Activated naive CD4-positive, alpha-beta T cell treated with anti-CD3 and anti-CD28 coated beads, Interleukin-2, amount 10 ng/mL, durations not matched to agents 7 days and 5 days (primary cell): ENCODE measurements at regions not wholly inside any gene's neighbourhood (a gene's known extent, or its start where the extent isn't known, plus 50 kb on each side); places are given as distances from the start of the nearest gene placed in this dataset.

Source experiments
- CTCF ChIA-PET: fragments of 350-600 bp; sonication (Branson Sonifier 250); formaldehyde crosslinking; loops from one replicate; lab custom pipeline; 2021; ENCODE audit warnings: antibody characterized with exemption; lab: Charles Lee
- DNase-seq: peaks from one replicate; pipeline ENCODE4 v3.0.0-alpha.2; 2020
- H3K27ac Mint-ChIP-seq: one replicate; pipeline ENCODE4 v1.8.0; 2021; ENCODE audit warnings: mild to moderate bottlenecking, moderate library complexity, mixed read lengths
- H3K27me3 Mint-ChIP-seq: one replicate; pipeline ENCODE4 v1.8.0; 2021; ENCODE audit warnings: mild to moderate bottlenecking, mixed read lengths
- H3K36me3 Mint-ChIP-seq: one replicate; pipeline ENCODE4 v1.8.0; 2021; ENCODE audit warnings: mixed read lengths
- H3K4me1 Mint-ChIP-seq: one replicate; pipeline ENCODE4 v1.8.0; 2021; ENCODE audit warnings: mixed read lengths
- H3K4me3 Mint-ChIP-seq: one replicate; pipeline ENCODE4 v1.8.0; 2021; ENCODE audit warnings: mild to moderate bottlenecking, moderate library complexity, mixed read lengths
- H3K9me3 Mint-ChIP-seq: one replicate; pipeline ENCODE4 v1.8.0; 2021; ENCODE audit warnings: mixed read lengths

- Mint-ChIP-seq H3K27ac (no peak overlapping the region), H3K27me3 (peaks cover 8% of the 10 kb centered on the region), H3K4me1 (no peaks in the 10 kb centered on the region), H3K4me3 (no peak overlapping the region), H3K36me3 (no peaks in the 10 kb centered on the region), H3K9me3 (no peaks in the 10 kb centered on the region)
- no peak for DNase-seq
- CTCF ChIA-PET, result no interaction called here
These were observed 141.8 kb upstream of the RASSF8 start for GRCh38 chr12:25816637-25817036.

- H3K4me3 Mint-ChIP-seq, result no peak overlapping the region
- CTCF ChIA-PET, result no interaction called here
- no peaks in the 10 kb centered on the region for H3K4me1 Mint-ChIP-seq
- H3K36me3 Mint-ChIP-seq, result no peaks in the 10 kb centered on the region
- no peak overlapping the region for H3K27ac Mint-ChIP-seq
- peaks cover 8% of the 10 kb centered on the region for H3K27me3 Mint-ChIP-seq
- no peaks in the 10 kb centered on the region for H3K9me3 Mint-ChIP-seq
- no peak for DNase-seq
These were observed 141.3 kb upstream of the RASSF8 start for GRCh38 chr12:25817166-25817565.

GRCh38 chr12:25818596-25819390, 139.7 kb upstream of the RASSF8 start:
- no peak for DNase-seq
- H3K27me3 Mint-ChIP-seq, result peaks cover 8% of the 10 kb centered on the region
- H3K27ac Mint-ChIP-seq, result no peak overlapping the region
- H3K9me3 Mint-ChIP-seq, result no peaks in the 10 kb centered on the region
- H3K4me1 Mint-ChIP-seq, result no peaks in the 10 kb centered on the region
- no peaks in the 10 kb centered on the region for H3K36me3 Mint-ChIP-seq
- CTCF ChIA-PET, result no interaction called here
- H3K4me3 Mint-ChIP-seq, result no peak overlapping the region

GRCh38 chr12:25819691-25820090, 138.8 kb upstream of the RASSF8 start:
- Mint-ChIP-seq H3K4me1 (no peaks in the 10 kb centered on the region), H3K4me3 (no peak overlapping the region), H3K9me3 (no peaks in the 10 kb centered on the region), H3K36me3 (no peaks in the 10 kb centered on the region), H3K27ac (no peak overlapping the region), H3K27me3 (peaks cover 8% of the 10 kb centered on the region)
- CTCF ChIA-PET, result no interaction called here
- DNase-seq, result no peak

DNA sequence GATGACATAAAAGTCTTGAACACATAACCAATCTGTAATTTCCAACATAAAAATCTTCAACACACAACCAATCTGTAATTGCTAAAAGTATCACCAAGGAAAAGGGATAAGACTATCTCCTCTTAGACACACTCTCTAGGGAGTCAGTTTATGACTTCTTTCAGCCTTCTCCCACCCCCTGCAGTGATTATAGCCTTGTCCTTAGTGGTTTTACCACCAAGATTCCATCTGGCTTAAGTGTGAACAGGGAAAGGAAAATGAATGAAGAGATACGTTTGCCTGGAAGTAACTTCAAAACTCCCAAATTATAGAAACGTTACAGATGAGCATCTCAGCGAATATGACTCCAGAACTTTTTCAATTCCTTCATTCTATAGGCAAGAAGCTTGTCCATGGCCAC, 136.2 kb upstream of the RASSF8 start:
- H3K27me3 Mint-ChIP-seq, result peaks cover 10% of the 10 kb centered on the region
- H3K27ac Mint-ChIP-seq, result no peak overlapping the region
- CTCF ChIA-PET, result no interaction called here
- no peak for DNase-seq
- H3K4me1 Mint-ChIP-seq, result no peaks in the 10 kb centered on the region
- no peaks in the 10 kb centered on the region for H3K9me3 Mint-ChIP-seq
- H3K36me3 Mint-ChIP-seq, result no peaks in the 10 kb centered on the region
- no peak overlapping the region for H3K4me3 Mint-ChIP-seq

DNA sequence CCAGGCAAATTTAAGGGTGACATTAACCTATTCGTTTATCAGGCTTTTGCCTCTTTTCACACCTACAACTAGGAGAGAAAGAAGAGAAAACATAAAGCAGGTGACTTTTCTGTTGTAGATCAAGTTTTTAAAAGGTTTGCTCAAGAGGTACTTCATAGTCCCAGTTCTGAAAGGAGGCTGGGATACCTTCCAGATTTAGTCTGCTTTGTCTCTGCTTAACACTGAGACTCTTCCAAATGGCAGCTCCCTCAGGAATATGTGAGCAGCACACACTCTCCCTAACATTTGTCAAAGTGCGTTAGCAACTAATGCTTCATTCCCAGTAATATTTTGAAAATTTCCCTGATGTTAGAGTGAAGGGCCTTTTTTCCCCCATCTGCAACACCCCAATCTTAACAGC, 133.7 kb upstream of the RASSF8 start:
- no peaks in the 10 kb centered on the region for H3K36me3 Mint-ChIP-seq
- no peaks in the 10 kb centered on the region for H3K4me1 Mint-ChIP-seq
- DNase-seq, result no peak
- CTCF ChIA-PET, result interaction anchor here (0.6 to 1.0 kb wide), 2 partner anchors 389 to 474 kb away, joined by 3 read pairs; no protein-coding TSS in a partner anchor
- peaks cover 10% of the 10 kb centered on the region for H3K27me3 Mint-ChIP-seq
- no peak overlapping the region for H3K27ac Mint-ChIP-seq
- H3K4me3 Mint-ChIP-seq, result no peak overlapping the region
- H3K9me3 Mint-ChIP-seq, result no peaks in the 10 kb centered on the region

DNA sequence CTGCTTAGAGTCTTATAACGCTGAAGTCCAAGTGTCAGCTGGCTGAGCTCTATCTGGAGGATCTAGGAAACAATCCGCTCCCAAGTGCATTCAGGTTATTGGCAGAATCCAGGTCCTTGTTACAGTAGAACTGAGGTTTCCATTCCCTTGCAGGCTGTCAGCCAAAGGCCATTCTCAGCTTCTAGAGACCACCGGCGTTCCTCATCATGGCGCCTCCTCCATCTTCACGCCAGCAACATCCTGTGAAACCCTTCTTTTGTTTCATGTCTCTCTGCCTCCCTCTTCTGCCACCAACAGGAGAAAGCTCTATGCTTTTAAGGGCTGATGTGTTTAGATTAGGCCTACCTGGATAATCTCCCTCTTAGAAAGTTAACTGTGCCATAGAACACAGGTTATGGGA, 133.0 kb upstream of the RASSF8 start:
- H3K9me3 Mint-ChIP-seq, result no peaks in the 10 kb centered on the region
- DNase-seq, result no peak
- CTCF ChIA-PET, result interaction anchor here (0.6 kb wide), 1 partner anchor 473 kb away, joined by 3 read pairs; no protein-coding TSS in a partner anchor
- H3K27ac Mint-ChIP-seq, result no peak overlapping the region
- peaks cover 6% of the 10 kb centered on the region for H3K27me3 Mint-ChIP-seq
- H3K4me3 Mint-ChIP-seq, result no peak overlapping the region
- H3K4me1 Mint-ChIP-seq, result no peaks in the 10 kb centered on the region
- H3K36me3 Mint-ChIP-seq, result no peaks in the 10 kb centered on the region

GRCh38 chr12:25827141-25827540, 131.3 kb upstream of the RASSF8 start:
- CTCF ChIA-PET, result no interaction called here
- no peaks in the 10 kb centered on the region for H3K9me3 Mint-ChIP-seq
- no peak for DNase-seq
- no peak overlapping the region for H3K27ac Mint-ChIP-seq
- peaks cover 4% of the 10 kb centered on the region for H3K27me3 Mint-ChIP-seq
- H3K36me3 Mint-ChIP-seq, result no peaks in the 10 kb centered on the region
- no peaks in the 10 kb centered on the region for H3K4me1 Mint-ChIP-seq
- no peak overlapping the region for H3K4me3 Mint-ChIP-seq

GRCh38 chr12:25827747-25828146, 130.7 kb upstream of the RASSF8 start:
- H3K36me3 Mint-ChIP-seq, result no peaks in the 10 kb centered on the region
- H3K4me3 Mint-ChIP-seq, result no peak overlapping the region
- no peak for DNase-seq
- no peaks in the 10 kb centered on the region for H3K9me3 Mint-ChIP-seq
- peaks cover 6% of the 10 kb centered on the region for H3K27me3 Mint-ChIP-seq
- H3K27ac Mint-ChIP-seq, result no peak overlapping the region
- H3K4me1 Mint-ChIP-seq, result no peaks in the 10 kb centered on the region
- CTCF ChIA-PET, result no interaction called here

DNA sequence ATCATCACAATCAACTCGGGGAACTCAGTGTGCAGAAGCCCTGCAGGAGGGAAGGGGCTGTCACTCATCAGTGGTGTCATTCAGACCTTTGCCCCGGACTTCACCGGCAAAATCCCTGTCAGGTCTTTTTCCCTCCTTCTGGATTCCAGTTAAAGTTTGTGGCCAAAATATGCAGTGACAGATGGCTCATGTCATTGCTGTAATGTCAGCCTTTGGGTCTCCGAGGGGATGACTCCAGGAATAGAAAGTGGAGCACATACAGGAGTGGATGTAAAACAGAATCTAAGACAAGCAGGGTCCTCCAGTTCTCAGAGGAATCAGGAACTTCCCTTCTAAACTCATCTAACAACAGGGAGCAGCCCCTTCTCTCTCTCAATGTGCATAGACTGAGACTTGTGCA, 130.3 kb upstream of the RASSF8 start:
- no peak overlapping the region for H3K4me3 Mint-ChIP-seq
- no peaks in the 10 kb centered on the region for H3K4me1 Mint-ChIP-seq
- CTCF ChIA-PET, result no interaction called here
- no peaks in the 10 kb centered on the region for H3K36me3 Mint-ChIP-seq
- no peaks in the 10 kb centered on the region for H3K9me3 Mint-ChIP-seq
- no peak for DNase-seq
- peaks cover 6% of the 10 kb centered on the region for H3K27me3 Mint-ChIP-seq
- no peak overlapping the region for H3K27ac Mint-ChIP-seq

GRCh38 chr12:25829192-25829591, 129.3 kb upstream of the RASSF8 start:
- no peaks in the 10 kb centered on the region for H3K9me3 Mint-ChIP-seq
- H3K27ac Mint-ChIP-seq, result no peak overlapping the region
- H3K4me3 Mint-ChIP-seq, result no peak overlapping the region
- H3K36me3 Mint-ChIP-seq, result no peaks in the 10 kb centered on the region
- peaks cover 6% of the 10 kb centered on the region for H3K27me3 Mint-ChIP-seq
- no peaks in the 10 kb centered on the region for H3K4me1 Mint-ChIP-seq
- CTCF ChIA-PET, result no interaction called here
- DNase-seq, result no peak

GRCh38 chr12:25830456-25830855, 128.0 kb upstream of the RASSF8 start:
- no peaks in the 10 kb centered on the region for H3K4me1 Mint-ChIP-seq
- H3K27me3 Mint-ChIP-seq, result peaks cover 6% of the 10 kb centered on the region
- H3K27ac Mint-ChIP-seq, result no peak overlapping the region
- no peaks in the 10 kb centered on the region for H3K9me3 Mint-ChIP-seq
- H3K4me3 Mint-ChIP-seq, result no peak overlapping the region
- CTCF ChIA-PET, result no interaction called here
- no peak for DNase-seq
- H3K36me3 Mint-ChIP-seq, result no peaks in the 10 kb centered on the region

GRCh38 chr12:25833657-25834056, 124.8 kb upstream of the RASSF8 start:
- no peaks in the 10 kb centered on the region for H3K36me3 Mint-ChIP-seq
- DNase-seq, result no peak
- H3K27me3 Mint-ChIP-seq, result peaks cover 4% of the 10 kb centered on the region
- no peaks in the 10 kb centered on the region for H3K9me3 Mint-ChIP-seq
- no peaks in the 10 kb centered on the region for H3K4me1 Mint-ChIP-seq
- H3K27ac Mint-ChIP-seq, result no peak overlapping the region
- CTCF ChIA-PET, result no interaction called here
- H3K4me3 Mint-ChIP-seq, result no peak overlapping the region

DNA sequence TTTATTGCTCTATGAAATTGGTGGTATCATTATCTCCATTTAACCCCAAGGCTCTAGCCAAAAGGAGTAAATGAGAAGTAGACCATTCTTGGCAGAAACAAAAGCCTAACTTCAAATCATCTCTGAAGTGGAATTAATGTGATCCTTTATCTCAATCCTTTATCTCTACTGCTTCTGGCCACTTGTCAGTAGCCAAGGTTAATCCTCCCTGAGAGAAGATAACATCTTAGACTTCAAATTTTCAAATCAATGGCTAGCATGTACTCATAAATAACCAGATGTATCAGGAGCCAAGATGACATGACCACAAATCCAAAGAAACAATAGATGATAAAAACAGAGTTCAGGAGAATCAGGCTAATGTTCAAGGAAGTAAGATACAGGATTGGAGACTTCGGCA, 123.1 kb upstream of the RASSF8 start:
- no peak overlapping the region for H3K27ac Mint-ChIP-seq
- H3K9me3 Mint-ChIP-seq, result no peaks in the 10 kb centered on the region
- H3K4me3 Mint-ChIP-seq, result no peak overlapping the region
- DNase-seq, result no peak
- CTCF ChIA-PET, result no interaction called here
- H3K4me1 Mint-ChIP-seq, result no peaks in the 10 kb centered on the region
- no peaks in the 10 kb centered on the region for H3K36me3 Mint-ChIP-seq
- H3K27me3 Mint-ChIP-seq, result peaks cover 4% of the 10 kb centered on the region

DNA sequence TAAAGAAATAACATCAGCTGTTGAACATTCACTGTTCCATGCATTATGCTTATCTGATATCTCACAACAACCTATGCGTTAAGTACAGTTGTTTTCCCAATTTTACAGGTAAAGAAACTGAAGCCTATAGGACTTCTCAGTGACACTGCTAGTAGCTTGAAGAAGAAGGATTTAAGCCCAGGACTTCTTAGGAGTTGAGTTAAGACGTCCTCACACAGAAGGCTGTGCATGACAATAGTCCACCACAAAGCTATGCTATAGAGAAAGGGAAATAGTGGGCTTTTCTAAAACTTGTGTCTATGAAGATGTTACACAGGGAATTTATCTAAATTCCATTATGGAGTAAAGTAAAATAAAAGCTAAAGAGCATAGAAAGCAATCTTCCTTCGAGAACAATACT, 120.5 kb upstream of the RASSF8 start:
- H3K27ac Mint-ChIP-seq, result no peak overlapping the region
- CTCF ChIA-PET, result no interaction called here
- DNase-seq, result no peak
- H3K9me3 Mint-ChIP-seq, result no peaks in the 10 kb centered on the region
- H3K4me3 Mint-ChIP-seq, result no peak overlapping the region
- no peaks in the 10 kb centered on the region for H3K4me1 Mint-ChIP-seq
- no peaks in the 10 kb centered on the region for H3K27me3 Mint-ChIP-seq
- H3K36me3 Mint-ChIP-seq, result no peaks in the 10 kb centered on the region
